ENCODE measurements at regions not wholly inside any gene's neighbourhood (a gene's known extent, or its start where the extent isn't known, plus 50 kb on each side); places are given as distances from the start of the nearest gene placed in this dataset.

DNA sequence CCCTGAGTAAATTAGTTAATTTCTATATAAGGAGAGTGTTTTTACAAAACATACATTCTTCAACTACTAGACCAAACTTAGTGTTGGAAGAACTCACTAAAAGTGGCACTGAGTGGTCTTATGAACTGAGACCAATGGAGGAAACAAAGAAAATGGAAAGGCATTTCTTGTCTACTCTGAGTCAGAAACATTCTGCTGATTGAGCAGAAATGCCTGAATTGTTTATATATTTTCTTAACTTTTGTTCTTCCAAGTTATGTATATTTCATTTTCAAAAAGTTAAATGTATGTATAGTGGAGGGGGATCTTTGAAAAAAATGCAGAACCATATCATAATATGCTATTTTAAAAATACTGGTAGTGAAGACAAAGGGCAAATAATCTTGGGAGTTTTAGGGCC lies 320.7 kb downstream of the HGF start:
- Histone ChIP-seq H4K12ac (ENCODE audit: low read depth, low read length) (no peak overlapping the region), H3K4me3 (ENCODE audit: low read depth, low read length) (no peak overlapping the region), H3K4me2 (ENCODE audit: low read length) (no peak overlapping the region), H3K4ac (ENCODE audit: low read depth, low read length) (no peak overlapping the region), H2BK5ac (ENCODE audit: low read depth, low read length, poor library complexity) (no peak overlapping the region), H3K18ac (ENCODE audit: low read length) (no peak overlapping the region), H3K79me1 (ENCODE audit: low read length) (no peaks in the 10 kb centered on the region), H3K9me3 (ENCODE audit: insufficient read depth, low read depth, low read length) (no peaks in the 10 kb centered on the region), H2AFZ (ENCODE audit: insufficient read depth, low read length, poor library complexity) (no peak overlapping the region), H3K27me3 (ENCODE audit: insufficient read depth, low read length) (no peaks in the 10 kb centered on the region), H3K79me2 (ENCODE audit: control insufficient read depth, insufficient read depth, low read length, poor library complexity) (no peaks in the 10 kb centered on the region), H4K91ac (ENCODE audit: low read depth, low read length) (no peak overlapping the region), H2AK5ac (ENCODE audit: low read length) (no peak overlapping the region), H3K14ac (ENCODE audit: low read length) (no peak overlapping the region), H2BK12ac (ENCODE audit: low read length) (no peak overlapping the region), H3K4me1 (ENCODE audit: control insufficient read depth in 1 of 2, insufficient read depth in 2 of 2, low read length in 2 of 2) (no peaks in the 10 kb centered on the region), H3K9ac (ENCODE audit: low read length) (no peak overlapping the region), H3K27ac (ENCODE audit: low read depth, low read length) (no peak overlapping the region), H3K36me3 (ENCODE audit: control insufficient read depth in 1 of 2, insufficient read depth in 2 of 2, low read length in 2 of 2) (no peaks in the 10 kb centered on the region), H4K8ac (ENCODE audit: low read depth, low read length) (no peak overlapping the region), H3K23ac (ENCODE audit: low read length) (no peak overlapping the region), H2BK120ac (ENCODE audit: insufficient read depth, low read length, poor library complexity) (no peak overlapping the region)
- DNase-seq, result no peak

GRCh38 chr7:81447351-81447952 lies 322.4 kb downstream of the HGF start:
- WGBS (ENCODE audit: extremely low coverage, insufficient coverage, insufficient read length), result no CpG with 5 or more reads among the region's 4 CpGs
- no peak overlapping the region for H2AK5ac ChIP-seq (ENCODE audit: low read length)
- DNase-seq, result peak; percentile 2 to 20

DNA sequence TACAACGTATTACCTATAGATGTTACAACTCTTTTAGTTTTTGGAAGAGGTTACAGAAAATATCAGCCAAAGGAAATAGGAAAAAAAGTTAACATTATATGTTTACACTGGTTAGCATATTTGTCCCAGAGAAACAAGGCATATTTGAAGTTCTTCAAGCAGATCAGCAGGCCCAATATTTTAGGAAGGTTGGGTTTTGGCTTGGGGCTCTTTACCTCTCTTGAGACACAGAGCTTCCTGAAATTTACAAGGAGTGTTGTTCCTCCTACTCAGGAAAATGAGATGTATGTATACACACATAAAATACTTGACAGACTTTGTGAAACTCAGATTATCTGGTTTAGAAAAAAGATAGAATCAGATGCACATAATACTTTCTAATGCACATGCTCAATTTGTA lies 323.6 kb downstream of the HGF start:
- peak in 1 of 2 donors; percentile 52 for DNase-seq
- Histone ChIP-seq H3K27ac (ENCODE audit: low read depth, low read length) (no peak overlapping the region), H3K36me3 (ENCODE audit: control insufficient read depth in 1 of 2, insufficient read depth in 2 of 2, low read length in 2 of 2) (no peaks in the 10 kb centered on the region), H3K9ac (ENCODE audit: low read length) (no peak overlapping the region), H3K4me3 (ENCODE audit: low read depth, low read length) (no peak overlapping the region), H2AFZ (ENCODE audit: insufficient read depth, low read length, poor library complexity) (no peak overlapping the region), H3K14ac (ENCODE audit: low read length) (no peak overlapping the region), H2BK12ac (ENCODE audit: low read length) (no peak overlapping the region), H3K79me1 (ENCODE audit: low read length) (no peaks in the 10 kb centered on the region), H2AK5ac (ENCODE audit: low read length) (no peak overlapping the region), H2BK5ac (ENCODE audit: low read depth, low read length, poor library complexity) (no peak overlapping the region), H3K27me3 (ENCODE audit: insufficient read depth, low read length) (no peaks in the 10 kb centered on the region), H3K4me2 (ENCODE audit: low read length) (no peak overlapping the region), H3K4me1 (ENCODE audit: control insufficient read depth in 1 of 2, insufficient read depth in 2 of 2, low read length in 2 of 2) (no peaks in the 10 kb centered on the region), H3K9me3 (ENCODE audit: insufficient read depth, low read depth, low read length) (no peaks in the 10 kb centered on the region), H4K91ac (ENCODE audit: low read depth, low read length) (no peak overlapping the region), H2BK120ac (ENCODE audit: insufficient read depth, low read length, poor library complexity) (no peak overlapping the region), H4K8ac (ENCODE audit: low read depth, low read length) (no peak overlapping the region), H3K79me2 (ENCODE audit: control insufficient read depth, insufficient read depth, low read length, poor library complexity) (no peaks in the 10 kb centered on the region), H3K4ac (ENCODE audit: low read depth, low read length) (no peak overlapping the region), H3K23ac (ENCODE audit: low read length) (no peak overlapping the region), H3K18ac (ENCODE audit: low read length) (no peak overlapping the region), H4K12ac (ENCODE audit: low read depth, low read length) (no peak overlapping the region)
- no CpG with 5 or more reads among the region's 1 CpG for WGBS (ENCODE audit: extremely low coverage, insufficient coverage, insufficient read length)

More at GRCh38 chr7:81447351-81447952, 322.4 kb downstream of the HGF start:
- no peak overlapping the region for H4K8ac ChIP-seq (ENCODE audit: low read depth, low read length)
- H4K91ac ChIP-seq (ENCODE audit: low read depth, low read length), result no peak overlapping the region
- H3K4me1 ChIP-seq (ENCODE audit: control insufficient read depth in 1 of 2, insufficient read depth in 2 of 2, low read length in 2 of 2), result no peaks in the 10 kb centered on the region
- no peak overlapping the region for H2BK120ac ChIP-seq (ENCODE audit: insufficient read depth, low read length, poor library complexity)
- H3K27ac ChIP-seq (ENCODE audit: low read depth, low read length), result no peak overlapping the region
- no peak overlapping the region for H3K4me3 ChIP-seq (ENCODE audit: low read depth, low read length)
- H3K14ac ChIP-seq (ENCODE audit: low read length), result no peak overlapping the region
- no peak overlapping the region for H3K23ac ChIP-seq (ENCODE audit: low read length)
- no peak overlapping the region for H3K4ac ChIP-seq (ENCODE audit: low read depth, low read length)
- no peaks in the 10 kb centered on the region for H3K9me3 ChIP-seq (ENCODE audit: insufficient read depth, low read depth, low read length)
- no peaks in the 10 kb centered on the region for H3K27me3 ChIP-seq (ENCODE audit: insufficient read depth, low read length)
- no peak overlapping the region for H3K9ac ChIP-seq (ENCODE audit: low read length)
- H3K4me2 ChIP-seq (ENCODE audit: low read length), result no peak overlapping the region
- H2BK5ac ChIP-seq (ENCODE audit: low read depth, low read length, poor library complexity), result no peak overlapping the region
- H4K12ac ChIP-seq (ENCODE audit: low read depth, low read length), result no peak overlapping the region
- no peaks in the 10 kb centered on the region for H3K79me2 ChIP-seq (ENCODE audit: control insufficient read depth, insufficient read depth, low read length, poor library complexity)
- no peak overlapping the region for H2AFZ ChIP-seq (ENCODE audit: insufficient read depth, low read length, poor library complexity)
- H3K18ac ChIP-seq (ENCODE audit: low read length), result no peak overlapping the region
- H2BK12ac ChIP-seq (ENCODE audit: low read length), result no peak overlapping the region
- H3K79me1 ChIP-seq (ENCODE audit: low read length), result no peaks in the 10 kb centered on the region
- H3K36me3 ChIP-seq (ENCODE audit: control insufficient read depth in 1 of 2, insufficient read depth in 2 of 2, low read length in 2 of 2), result no peaks in the 10 kb centered on the region

DNA sequence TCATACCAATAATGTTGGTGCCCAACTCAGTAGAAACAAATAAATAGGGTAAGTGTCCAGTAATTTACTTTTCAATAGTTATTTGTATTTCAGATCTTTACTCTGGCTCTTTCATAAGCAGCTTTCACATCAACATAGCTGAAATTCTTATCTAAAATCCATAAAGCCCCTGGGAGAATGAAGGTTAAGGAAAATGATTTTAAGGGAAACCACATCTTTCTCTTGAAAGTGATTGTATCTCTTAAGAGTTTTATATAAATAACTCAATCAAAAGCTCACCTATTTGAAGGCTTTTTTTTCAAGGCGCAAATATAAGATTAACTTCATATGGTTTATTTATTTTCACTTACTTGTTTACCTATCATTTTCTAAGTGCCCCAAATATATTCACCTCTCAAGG lies 324.4 kb downstream of the HGF start:
- H3K18ac ChIP-seq (ENCODE audit: low read length), result no peak overlapping the region
- H3K23ac ChIP-seq (ENCODE audit: low read length), result no peak overlapping the region
- H4K12ac ChIP-seq (ENCODE audit: low read depth, low read length), result no peak overlapping the region
- no peak overlapping the region for H2BK5ac ChIP-seq (ENCODE audit: low read depth, low read length, poor library complexity)
- H2AFZ ChIP-seq (ENCODE audit: insufficient read depth, low read length, poor library complexity), result no peak overlapping the region
- no peak overlapping the region for H2AK5ac ChIP-seq (ENCODE audit: low read length)
- no peak overlapping the region for H3K4me3 ChIP-seq (ENCODE audit: low read depth, low read length)
- H3K27me3 ChIP-seq (ENCODE audit: insufficient read depth, low read length), result no peaks in the 10 kb centered on the region
- no peaks in the 10 kb centered on the region for H3K36me3 ChIP-seq (ENCODE audit: control insufficient read depth in 1 of 2, insufficient read depth in 2 of 2, low read length in 2 of 2)
- no peak overlapping the region for H3K4me2 ChIP-seq (ENCODE audit: low read length)
- no peaks in the 10 kb centered on the region for H3K9me3 ChIP-seq (ENCODE audit: insufficient read depth, low read depth, low read length)
- no peak overlapping the region for H4K8ac ChIP-seq (ENCODE audit: low read depth, low read length)
- H3K4me1 ChIP-seq (ENCODE audit: control insufficient read depth in 1 of 2, insufficient read depth in 2 of 2, low read length in 2 of 2), result no peaks in the 10 kb centered on the region
- no peaks in the 10 kb centered on the region for H3K79me2 ChIP-seq (ENCODE audit: control insufficient read depth, insufficient read depth, low read length, poor library complexity)
- H3K14ac ChIP-seq (ENCODE audit: low read length), result no peak overlapping the region
- WGBS (ENCODE audit: extremely low coverage, insufficient coverage, insufficient read length), result no CpG with 5 or more reads among the region's 1 CpG
- H2BK12ac ChIP-seq (ENCODE audit: low read length), result no peak overlapping the region
- no peak overlapping the region for H3K27ac ChIP-seq (ENCODE audit: low read depth, low read length)
- no peak overlapping the region for H3K4ac ChIP-seq (ENCODE audit: low read depth, low read length)
- DNase-seq, result no peak
- no peak overlapping the region for H3K9ac ChIP-seq (ENCODE audit: low read length)
- no peaks in the 10 kb centered on the region for H3K79me1 ChIP-seq (ENCODE audit: low read length)
- no peak overlapping the region for H2BK120ac ChIP-seq (ENCODE audit: insufficient read depth, low read length, poor library complexity)
- H4K91ac ChIP-seq (ENCODE audit: low read depth, low read length), result no peak overlapping the region
